GM18499 (cell line): ENCODE measurements at regions not wholly inside any gene's neighbourhood (a gene's known extent, or its start where the extent isn't known, plus 50 kb on each side); places are given as distances from the start of the nearest gene placed in this dataset.
A peak's percentile ranks its signal among the peaks of the same experiment; 100 is the strongest.

Experiments
- ATAC-seq: cut with Tn5 transposase; IDR thresholded peaks from one replicate; pipeline ENCODE4 v1.9.1; 2021; ENCODE audit warnings: moderate number of reproducible peaks; ENCODE audit not compliant: insufficient read depth, unreplicated experiment

DNA sequence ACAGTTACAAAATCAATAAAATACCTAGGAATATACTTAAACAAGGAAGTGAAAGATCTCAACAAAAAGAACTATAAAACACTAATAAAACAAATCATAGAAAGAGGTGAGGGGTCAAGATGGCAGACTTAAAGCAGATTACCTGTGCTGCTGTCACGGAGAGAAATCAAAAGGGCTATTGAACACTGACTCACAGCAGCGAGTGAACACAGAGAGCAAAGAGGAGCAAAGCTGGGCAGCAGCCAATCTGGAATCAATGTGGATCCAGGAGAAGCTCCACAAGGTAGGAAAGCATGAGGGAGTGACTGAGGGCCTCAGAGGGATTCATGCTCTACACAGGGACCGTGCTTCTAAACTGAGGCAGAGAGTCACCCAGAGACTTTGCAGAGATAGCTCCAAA lies 562.0 kb upstream of the SEMA3D start:
- ATAC-seq, result no peak

DNA sequence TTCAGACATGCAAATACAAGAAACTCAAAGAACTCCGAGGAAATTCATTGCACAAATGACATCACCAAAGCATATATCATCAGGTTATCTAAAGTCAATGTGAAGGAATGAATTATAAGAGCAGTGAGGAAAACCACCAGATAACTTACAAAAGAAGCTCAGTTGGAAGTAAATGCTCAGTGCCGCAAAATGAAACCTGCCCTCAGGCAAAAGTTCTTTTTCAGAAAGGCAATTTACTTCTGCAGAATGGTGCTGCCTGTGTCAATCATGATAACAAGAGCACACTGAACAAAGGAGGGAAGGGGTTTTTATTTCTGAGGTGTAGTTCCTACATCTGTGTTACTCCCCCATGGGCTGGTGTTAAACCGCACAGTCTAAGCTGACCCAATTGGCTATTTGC lies 550.6 kb upstream of the SEMA3D start:
- no peak for ATAC-seq

DNA sequence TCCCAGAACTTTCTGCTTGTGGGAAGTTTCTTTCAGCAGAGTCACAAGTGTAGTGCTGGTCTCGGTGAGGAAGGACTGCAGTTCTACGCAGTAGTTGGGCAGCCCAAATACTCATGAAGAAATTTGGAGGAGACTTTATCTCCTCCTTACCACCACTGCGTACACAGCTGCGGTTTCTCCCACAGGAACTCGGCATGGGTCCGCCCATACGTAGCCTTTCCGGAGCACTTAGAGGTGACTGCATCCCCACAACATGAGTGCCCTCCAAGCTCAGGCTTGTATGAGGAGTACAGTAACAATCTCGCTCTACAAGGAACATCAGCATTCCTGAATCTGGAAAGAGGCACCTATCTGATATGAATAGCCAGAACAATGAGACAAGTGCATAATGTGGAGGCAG lies 549.2 kb upstream of the SEMA3D start:
- no peak for ATAC-seq

DNA sequence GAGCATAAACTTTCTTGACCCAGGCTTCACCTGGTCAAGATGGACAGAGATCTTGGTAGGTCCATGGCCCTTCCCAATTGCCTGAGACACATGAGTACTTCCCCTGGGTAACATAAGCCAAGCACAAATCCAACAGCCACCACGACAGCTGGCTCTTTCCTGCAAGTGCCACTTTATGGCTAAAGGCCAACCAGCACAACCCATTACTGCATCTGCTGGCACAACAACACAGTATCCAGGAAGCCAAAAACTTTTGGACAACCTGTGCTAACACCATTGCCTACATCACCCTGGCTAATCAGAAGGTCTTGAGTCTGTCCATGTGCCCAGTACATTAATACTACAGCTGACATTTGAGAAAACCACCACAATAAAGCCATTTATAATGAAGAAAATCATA lies 548.0 kb upstream of the SEMA3D start:
- no peak for ATAC-seq

DNA sequence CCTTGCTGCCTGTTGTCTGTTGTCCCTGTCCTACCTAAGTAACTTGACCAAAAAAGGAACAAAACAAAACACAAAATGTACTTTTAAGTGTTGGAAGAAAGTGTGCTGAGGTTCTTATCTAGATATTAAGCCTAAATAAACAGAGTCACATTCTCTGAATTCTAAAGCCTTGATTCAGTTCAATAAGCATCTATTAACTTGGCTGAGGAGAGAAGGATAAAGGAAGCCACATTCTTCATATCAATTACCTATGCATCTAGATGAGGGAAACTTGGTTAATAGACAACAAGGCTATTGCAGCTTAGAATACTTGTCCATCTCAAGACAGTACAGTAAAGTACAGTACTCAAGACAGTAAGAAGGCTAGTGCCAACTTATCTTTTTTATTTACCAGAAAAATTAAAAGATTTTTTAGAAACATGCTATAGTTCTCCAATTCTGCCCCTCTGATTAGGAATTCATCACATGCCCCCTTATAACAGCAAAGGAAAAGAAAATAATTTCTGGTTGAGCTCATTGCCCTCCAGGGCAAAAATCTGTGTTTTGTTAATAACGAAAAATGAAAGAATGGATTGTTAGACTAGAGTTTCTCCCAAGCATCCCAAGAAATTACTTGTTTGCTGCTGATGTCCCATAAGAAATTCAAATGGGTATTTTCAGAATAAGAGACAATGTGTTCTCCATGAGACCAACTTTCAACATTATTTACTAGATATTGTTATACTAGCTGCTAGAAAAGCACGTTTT lies 546.5 kb upstream of the SEMA3D start:
- no peak for ATAC-seq

DNA sequence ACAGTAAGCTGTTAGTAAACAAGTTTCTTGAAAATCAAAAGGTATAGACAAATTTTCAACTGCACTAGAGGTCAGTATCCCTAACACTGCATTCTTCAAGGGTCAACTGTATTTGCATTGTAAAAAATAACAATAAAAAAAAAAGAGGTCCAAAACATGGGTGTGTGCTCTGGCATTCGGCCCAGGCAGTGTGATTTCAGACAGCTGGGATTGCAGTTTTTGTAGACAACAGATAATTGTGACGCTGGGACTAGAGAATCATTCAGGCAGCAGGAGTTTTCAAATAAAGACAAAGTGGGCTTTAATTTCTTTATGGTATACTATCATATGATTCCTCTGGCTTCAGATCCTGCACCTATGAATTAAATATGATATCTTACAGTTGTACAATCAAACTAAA lies 543.2 kb upstream of the SEMA3D start:
- ATAC-seq, result no peak

DNA sequence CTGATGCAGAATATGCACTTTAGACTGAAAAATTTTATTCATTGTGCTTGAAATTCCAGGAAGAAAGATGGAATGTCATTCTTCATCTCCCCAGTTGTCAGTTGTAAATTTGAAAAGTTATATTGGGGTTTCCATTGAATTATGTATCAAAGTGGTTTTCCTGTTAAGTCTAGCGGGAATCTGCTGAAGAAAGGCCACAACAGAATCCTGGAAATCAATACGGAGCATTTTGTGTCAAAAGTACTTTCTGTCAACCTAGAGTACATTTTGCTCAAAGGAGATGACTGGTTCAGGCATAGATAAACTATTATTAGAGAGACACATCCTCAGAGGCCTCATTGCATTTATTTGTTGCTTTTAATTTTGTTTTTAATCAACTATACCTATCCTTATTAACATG lies 538.2 kb upstream of the SEMA3D start:
- ATAC-seq, result no peak

DNA sequence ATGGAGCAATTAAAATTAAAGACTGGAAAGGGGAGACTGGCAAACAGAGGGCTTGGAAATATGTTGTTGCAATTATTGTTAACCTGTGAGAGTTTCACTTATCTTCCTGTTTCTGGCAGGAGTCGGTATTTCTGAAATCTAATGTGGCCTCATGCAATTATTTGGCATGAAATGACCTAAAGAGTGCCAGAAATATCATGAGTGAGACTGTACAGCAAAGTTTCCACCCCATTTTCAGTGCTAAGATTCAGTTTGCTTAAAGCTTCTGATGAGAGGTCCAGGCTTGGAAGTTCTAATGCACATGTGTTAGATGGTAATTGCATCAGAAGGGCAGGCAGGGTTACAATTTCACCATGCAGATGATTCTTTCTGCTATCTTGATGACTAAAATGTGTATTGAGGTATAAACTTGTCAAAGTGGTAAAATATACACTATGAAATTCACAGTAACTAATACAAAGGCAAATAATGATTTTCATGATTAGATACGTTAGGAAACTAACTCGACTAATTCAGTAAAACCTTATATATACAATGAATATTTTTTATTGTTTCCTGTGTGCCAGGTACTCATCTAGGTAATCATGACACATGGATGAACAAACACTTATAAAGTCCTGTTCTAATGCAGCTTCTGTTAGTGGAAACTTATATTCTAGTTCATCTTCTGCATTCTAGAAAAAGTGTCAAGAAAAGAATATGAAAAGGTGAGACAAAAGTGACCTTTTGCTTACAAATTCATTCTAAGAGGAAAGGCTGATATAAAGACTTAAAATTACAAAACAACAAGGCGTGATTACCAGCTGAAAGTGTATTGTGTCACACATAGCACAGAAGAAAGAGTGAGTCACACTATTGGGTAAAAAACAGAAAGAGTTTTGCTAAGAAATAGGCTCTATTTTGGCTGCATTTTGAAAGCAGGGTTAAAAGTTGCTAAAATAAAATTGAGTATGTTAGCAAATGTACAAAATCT lies 533.4 kb upstream of the SEMA3D start:
- ATAC-seq, result no peak

DNA sequence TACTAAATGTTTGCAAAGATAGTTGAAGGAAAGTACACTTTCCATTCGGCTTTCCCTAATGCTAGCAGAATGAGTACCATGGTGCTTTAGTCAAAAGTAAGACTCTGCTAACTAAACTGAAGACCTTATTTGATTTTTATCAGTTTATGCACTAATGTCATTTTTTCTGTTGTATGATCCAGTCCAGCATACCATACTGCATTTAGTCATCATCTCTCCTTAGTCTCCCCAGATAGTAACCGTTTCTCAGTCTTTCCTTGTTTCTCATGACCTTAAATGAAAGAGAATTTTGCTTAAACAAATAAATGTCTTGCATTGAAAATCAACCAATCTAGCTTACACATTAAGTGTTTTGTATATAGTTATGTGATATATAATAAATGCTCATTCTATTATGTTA lies 529.5 kb upstream of the SEMA3D start:
- no peak for ATAC-seq

DNA sequence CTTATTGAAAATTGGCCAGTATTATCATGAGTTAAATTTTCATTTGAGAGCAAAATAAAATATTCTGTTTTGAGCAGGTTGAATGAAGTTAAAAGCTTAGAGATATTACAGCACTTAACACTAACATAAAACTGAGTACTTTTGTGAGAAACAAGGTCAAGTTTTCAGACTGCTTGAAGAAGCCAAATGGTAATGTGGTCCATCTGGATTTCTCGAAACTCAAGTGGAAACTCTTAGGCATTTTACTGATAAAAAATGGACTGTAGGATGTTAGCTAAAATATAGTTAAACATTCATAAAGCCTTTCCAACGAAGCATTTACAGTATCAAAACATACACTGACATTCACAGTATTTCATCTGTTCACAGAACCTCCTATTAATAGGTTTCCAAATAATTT lies 528.1 kb upstream of the SEMA3D start:
- no peak for ATAC-seq

DNA sequence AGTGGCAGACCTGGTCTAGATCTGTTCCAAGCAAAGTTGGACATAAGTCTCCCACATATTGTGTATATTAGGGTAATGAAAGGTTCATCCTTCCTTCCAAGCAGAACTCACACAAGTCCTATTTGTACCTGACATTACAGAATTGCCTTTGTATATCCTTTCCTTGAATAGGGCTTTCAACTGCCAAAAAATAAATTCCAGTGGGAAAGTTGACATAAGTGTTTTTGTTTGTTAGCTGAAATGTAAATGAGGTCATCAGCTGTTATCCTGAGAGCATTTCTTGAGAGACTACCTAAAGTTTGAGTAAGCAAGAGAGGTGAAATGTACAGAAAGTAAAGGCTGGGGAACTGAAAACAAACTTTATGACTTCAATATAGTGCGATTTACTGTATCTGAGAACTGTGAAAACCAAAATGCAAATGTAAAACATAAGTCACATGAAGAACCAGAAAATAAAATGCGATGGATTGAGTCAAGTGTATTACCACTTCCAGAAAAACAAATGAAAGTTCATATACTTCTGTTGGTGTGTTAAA lies 527.3 kb upstream of the SEMA3D start:
- peak; percentile 87 for ATAC-seq

DNA sequence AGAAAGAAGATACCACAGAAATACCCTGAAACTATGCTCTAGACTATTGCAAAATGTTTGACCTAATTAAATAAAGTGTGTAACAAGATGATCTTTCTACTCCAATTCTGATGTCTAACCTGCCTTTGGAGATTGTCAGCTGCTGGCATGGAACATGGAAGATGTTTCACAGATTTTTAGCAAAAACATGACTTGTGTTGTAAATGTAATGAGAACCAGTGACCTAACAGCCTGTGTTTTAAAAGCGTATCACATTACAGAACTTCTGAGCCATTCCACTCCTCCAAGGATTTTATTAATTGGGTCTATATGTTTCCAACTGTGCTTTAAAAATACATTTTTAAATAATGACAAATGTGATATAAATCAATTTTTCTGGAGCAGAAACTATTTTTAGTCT lies 526.3 kb upstream of the SEMA3D start:
- no peak for ATAC-seq

DNA sequence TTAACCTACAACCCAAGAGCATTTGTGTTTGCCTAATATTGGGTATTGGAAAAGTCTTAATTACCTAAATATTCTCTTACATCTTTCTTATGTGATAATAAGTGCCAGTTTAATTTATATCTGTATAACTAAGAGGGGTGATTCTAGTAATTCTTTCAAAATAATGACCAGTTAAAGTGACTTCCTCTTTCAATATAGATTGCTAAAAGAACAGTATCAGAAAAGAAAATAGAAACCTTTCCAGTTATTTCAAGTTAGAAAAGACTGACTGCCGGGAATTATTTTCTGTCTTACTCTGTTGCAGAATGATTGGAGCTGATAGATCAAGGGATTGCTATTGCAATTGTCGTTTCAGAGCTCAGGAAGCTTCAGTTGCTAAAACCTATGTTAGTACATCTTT lies 525.0 kb upstream of the SEMA3D start:
- ATAC-seq, result no peak

DNA sequence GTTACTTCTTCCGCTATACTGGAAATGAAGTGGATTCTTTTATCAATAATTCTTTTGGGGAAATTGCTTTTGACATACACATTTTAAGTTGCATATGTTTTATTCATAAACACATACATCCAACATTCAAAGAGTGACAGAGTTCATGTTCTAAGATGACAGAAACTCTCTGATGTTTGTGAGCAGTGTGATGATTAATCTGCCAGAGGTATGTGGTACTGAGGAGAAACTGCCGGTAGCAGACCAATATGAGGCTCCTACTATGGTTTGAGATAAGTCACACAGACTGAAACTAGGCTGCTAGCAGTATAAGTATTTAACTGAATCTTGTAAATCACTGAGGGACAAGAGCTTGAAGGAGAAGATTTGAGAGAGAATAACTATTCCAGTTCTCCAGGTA lies 524.1 kb upstream of the SEMA3D start:
- ATAC-seq, result no peak

DNA sequence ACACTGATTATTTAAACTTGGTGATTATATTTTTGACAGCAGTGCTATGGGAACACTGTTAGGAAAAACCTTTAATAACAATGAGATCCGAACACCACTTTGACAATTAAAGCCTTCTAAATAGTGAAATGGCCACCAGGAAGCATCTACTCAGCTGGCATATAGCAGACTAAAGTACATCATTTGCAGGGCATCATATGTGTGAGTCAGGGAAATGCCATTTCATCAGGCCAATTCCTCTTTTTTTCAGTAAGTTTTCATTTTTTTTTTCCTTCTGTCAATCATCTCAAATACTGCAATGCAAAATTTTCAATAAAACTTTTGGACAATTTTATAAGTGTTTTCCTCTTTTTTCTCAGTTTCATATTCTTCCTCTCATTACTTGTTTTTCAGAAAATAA lies 521.4 kb upstream of the SEMA3D start:
- ATAC-seq, result no peak

DNA sequence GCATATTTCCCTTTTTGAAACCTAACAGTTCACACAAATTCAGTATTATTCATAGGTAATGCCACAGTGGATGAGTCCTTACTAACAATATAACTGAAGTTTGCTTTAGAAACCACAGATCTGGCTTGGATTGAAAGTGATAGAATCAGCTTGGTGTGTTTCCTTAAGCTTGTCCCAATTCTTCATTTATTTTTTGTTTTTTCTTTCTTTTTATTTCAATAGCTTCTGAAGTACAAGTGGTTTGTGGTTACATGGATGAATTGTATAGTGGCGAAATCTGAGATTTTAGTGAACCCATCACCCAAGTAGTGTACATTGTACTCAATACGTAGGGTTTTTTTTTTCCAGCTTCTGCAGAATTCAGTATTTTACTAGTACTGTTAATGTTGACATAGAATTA lies 518.2 kb upstream of the SEMA3D start:
- no peak for ATAC-seq

DNA sequence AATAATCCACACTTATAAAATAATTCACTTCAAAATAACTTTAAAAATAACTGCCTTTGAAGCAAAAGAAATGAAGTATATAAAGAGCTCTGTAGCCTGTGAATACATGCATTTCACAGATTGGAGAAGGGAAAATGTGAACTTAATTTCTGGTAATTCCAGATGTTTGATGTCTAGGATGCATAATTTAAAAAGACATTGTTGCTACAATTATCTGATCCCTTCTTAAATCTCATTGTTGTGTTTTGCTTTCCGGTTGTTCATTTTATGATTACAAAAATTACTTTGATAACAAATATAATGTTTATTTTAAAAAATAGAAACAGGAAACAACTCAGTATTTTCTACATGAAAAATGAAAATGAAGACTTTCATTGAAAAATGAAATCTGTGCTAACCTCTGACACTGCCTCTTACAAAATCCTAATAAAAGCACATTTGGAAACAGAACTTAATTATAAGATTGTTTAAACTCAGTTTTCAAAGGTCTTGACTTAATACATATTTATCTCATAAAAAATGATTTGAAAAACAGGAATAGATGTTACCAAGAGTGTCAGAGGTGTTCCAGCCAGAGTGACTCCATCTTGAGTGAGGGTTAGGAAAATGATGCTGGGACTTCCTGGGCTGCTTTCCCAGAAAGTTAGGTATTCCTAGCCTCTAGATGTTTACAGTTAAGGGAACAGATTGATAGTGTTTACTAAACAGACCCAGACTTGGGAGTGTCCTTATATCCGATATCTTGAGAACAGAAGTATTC lies 516.6 kb upstream of the SEMA3D start:
- no peak for ATAC-seq

DNA sequence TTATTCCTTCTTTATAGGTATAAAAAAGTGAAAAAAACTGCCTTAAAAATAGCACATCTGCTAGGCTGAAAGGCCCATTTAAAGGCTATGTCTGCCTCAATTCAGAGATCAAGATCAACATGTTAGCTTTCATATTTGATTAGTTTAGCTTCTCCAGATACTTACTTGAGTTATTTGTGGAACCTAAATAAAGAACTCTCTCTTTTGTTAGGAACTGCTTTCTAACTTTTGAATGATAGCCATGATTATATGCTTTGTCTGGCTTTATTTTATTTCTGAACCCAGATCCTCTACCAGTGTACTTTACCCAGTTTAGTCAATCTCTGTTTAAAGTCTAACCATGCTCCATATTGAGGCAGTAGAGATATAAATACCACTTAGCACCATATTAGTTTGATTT lies 515.5 kb upstream of the SEMA3D start:
- no peak for ATAC-seq

DNA sequence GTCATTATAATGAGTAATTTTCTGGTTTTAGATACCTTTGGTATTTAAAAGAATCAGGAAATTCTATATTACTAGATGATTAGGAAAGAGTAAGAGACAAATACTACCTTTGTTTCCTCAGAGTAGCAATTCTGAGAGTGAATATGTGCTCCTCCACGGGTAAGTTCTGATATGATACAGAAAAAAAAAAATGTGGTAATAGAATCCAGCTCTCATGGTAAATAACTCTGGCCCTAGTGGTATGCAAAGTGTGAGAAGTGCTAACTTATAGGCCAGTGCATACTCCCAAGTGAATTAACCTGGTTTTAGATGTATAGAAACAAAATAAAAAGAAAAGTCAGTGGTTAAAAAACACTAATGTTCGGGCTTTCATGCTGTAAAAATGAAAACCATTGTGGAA lies 512.6 kb upstream of the SEMA3D start:
- ATAC-seq, result no peak

DNA sequence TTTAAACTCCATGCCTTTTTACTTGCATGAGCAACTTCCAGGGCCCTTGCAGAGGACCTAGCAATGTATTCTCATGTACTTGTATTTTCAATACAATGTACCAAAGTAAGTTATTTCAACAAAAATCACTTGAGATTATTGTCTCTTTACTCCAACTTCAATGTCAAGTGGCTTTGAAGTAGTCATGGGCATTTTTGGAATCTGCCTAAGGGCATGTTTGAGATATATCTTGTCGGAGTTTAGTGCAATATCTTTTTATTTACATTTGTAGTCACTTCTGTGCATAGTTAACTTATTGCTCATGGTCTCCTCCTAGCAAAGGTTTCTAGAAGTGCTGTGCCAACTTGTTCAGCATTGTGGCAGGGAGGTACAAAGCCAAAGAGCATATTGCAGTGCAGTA lies 508.7 kb upstream of the SEMA3D start:
- no peak for ATAC-seq

DNA sequence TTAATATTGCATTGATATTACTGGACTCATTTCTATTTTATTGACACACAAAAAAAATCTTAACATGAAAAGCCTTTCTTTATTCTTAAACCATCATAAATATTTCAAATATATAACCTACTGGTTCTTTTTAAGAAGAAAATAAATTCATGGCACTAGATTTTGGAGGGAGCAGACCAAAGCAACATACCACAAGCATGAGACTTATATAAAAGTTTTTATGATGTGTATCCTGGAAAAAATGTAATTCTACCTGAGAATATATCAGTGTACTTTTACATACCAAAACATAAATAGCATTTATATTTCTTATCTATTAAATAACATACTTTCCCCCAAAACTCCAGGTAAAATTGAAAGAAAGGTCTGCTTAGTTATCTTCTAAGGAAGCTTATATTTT lies 508.2 kb upstream of the SEMA3D start:
- no peak for ATAC-seq
